ENCODE measurements at regions not wholly inside any gene's neighbourhood (a gene's known extent, or its start where the extent isn't known, plus 50 kb on each side); places are given as distances from the start of the nearest gene placed in this dataset.
"Not testable (repeated sequence)": the region's sequence is repeated elsewhere in the genome, so short reads cannot be mapped to it uniquely, and the experiment has no call there.

- ATAC-seq; intact Hi-C loops (cut with DNase I); DNase-seq; H3K4me1 ChIP-seq; H3K4me3 ChIP-seq; H3K27ac ChIP-seq; H3K36me3 ChIP-seq; H3K27me3 ChIP-seq (ENCODE audit: low read depth); H3K9me3 ChIP-seq: not testable (repeated sequence)
These were observed 522.4 kb downstream of the TTLL7 start for GRCh38 chr1:83476518-83476917.

GRCh38 chr1:83474946-83475345 lies 524.0 kb downstream of the TTLL7 start:
- H3K4me3 ChIP-seq; H3K27ac ChIP-seq; H3K36me3 ChIP-seq; intact Hi-C loops (cut with DNase I); DNase-seq; H3K9me3 ChIP-seq; H3K27me3 ChIP-seq (ENCODE audit: low read depth); H3K4me1 ChIP-seq: not testable (repeated sequence)
- peak; percentile 41 to 66 for ATAC-seq

GRCh38 chr1:83473986-83474385 lies 524.9 kb downstream of the TTLL7 start:
- intact Hi-C loops (cut with DNase I); ATAC-seq; DNase-seq: not testable (repeated sequence)

GRCh38 chr1:83472066-83472465 lies 526.9 kb downstream of the TTLL7 start:
- H3K27me3 ChIP-seq (ENCODE audit: low read depth); ATAC-seq; H3K4me1 ChIP-seq; H3K9me3 ChIP-seq; intact Hi-C loops (cut with DNase I); H3K36me3 ChIP-seq; DNase-seq; H3K4me3 ChIP-seq; H3K27ac ChIP-seq: not testable (repeated sequence)

More at GRCh38 chr1:83473986-83474385, 524.9 kb downstream of the TTLL7 start:
- not testable (repeated sequence) for H3K9me3 ChIP-seq; H3K4me1 ChIP-seq; H3K36me3 ChIP-seq; H3K4me3 ChIP-seq; H3K27me3 ChIP-seq (ENCODE audit: low read depth); H3K27ac ChIP-seq

GRCh38 chr1:83471272-83471671 lies 527.7 kb downstream of the TTLL7 start:
- H3K27ac ChIP-seq; H3K27me3 ChIP-seq (ENCODE audit: low read depth); DNase-seq; H3K36me3 ChIP-seq; intact Hi-C loops (cut with DNase I); H3K9me3 ChIP-seq; H3K4me1 ChIP-seq; H3K4me3 ChIP-seq; ATAC-seq: not testable (repeated sequence)

GRCh38 chr1:83468336-83468735 lies 530.6 kb downstream of the TTLL7 start:
- intact Hi-C loops (cut with DNase I); DNase-seq; H3K4me1 ChIP-seq; H3K27me3 ChIP-seq (ENCODE audit: low read depth); H3K4me3 ChIP-seq; ATAC-seq; H3K36me3 ChIP-seq; H3K9me3 ChIP-seq; H3K27ac ChIP-seq: not testable (repeated sequence)

- DNase-seq; intact Hi-C loops (cut with DNase I); H3K4me1 ChIP-seq; H3K9me3 ChIP-seq; H3K27ac ChIP-seq; H3K4me3 ChIP-seq; H3K27me3 ChIP-seq (ENCODE audit: low read depth); H3K36me3 ChIP-seq: not testable (repeated sequence)
- ATAC-seq = peak; percentile 82 to 96
These were observed 541.1 kb downstream of the TTLL7 start for GRCh38 chr1:83457735-83458248.

- H3K36me3 ChIP-seq; H3K27me3 ChIP-seq (ENCODE audit: low read depth); H3K27ac ChIP-seq; H3K4me3 ChIP-seq; H3K9me3 ChIP-seq; DNase-seq; ATAC-seq; intact Hi-C loops (cut with DNase I); H3K4me1 ChIP-seq: not testable (repeated sequence)
These were observed 541.7 kb downstream of the TTLL7 start for GRCh38 chr1:83457281-83457680.

GRCh38 chr1:83455753-83456152 lies 543.2 kb downstream of the TTLL7 start:
- H3K9me3 ChIP-seq; H3K4me1 ChIP-seq; intact Hi-C loops (cut with DNase I); H3K27ac ChIP-seq; H3K4me3 ChIP-seq; DNase-seq; ATAC-seq; H3K27me3 ChIP-seq (ENCODE audit: low read depth); H3K36me3 ChIP-seq: not testable (repeated sequence)

- H3K36me3 ChIP-seq; intact Hi-C loops (cut with DNase I); H3K27me3 ChIP-seq (ENCODE audit: low read depth); H3K27ac ChIP-seq; H3K4me3 ChIP-seq; H3K9me3 ChIP-seq; H3K4me1 ChIP-seq; ATAC-seq; DNase-seq: not testable (repeated sequence)
These were observed 553.1 kb downstream of the TTLL7 start for GRCh38 chr1:83445873-83446272.

- intact Hi-C loops (cut with DNase I); DNase-seq; H3K27me3 ChIP-seq (ENCODE audit: low read depth); H3K4me1 ChIP-seq; H3K9me3 ChIP-seq; ATAC-seq; H3K27ac ChIP-seq; H3K4me3 ChIP-seq; H3K36me3 ChIP-seq: not testable (repeated sequence)
These were observed 556.5 kb downstream of the TTLL7 start for GRCh38 chr1:83442412-83442811.

GRCh38 chr1:83440586-83440985 lies 558.3 kb downstream of the TTLL7 start:
- intact Hi-C loops (cut with DNase I); ATAC-seq; DNase-seq: not testable (repeated sequence)

GRCh38 chr1:83440021-83440420 lies 558.9 kb downstream of the TTLL7 start:
- DNase-seq; intact Hi-C loops (cut with DNase I); ATAC-seq; H3K27me3 ChIP-seq (ENCODE audit: low read depth); H3K4me3 ChIP-seq; H3K27ac ChIP-seq; H3K9me3 ChIP-seq; H3K4me1 ChIP-seq; H3K36me3 ChIP-seq: not testable (repeated sequence)

More at GRCh38 chr1:83440586-83440985, 558.3 kb downstream of the TTLL7 start:
- not testable (repeated sequence) for H3K4me3 ChIP-seq; H3K27ac ChIP-seq; H3K4me1 ChIP-seq; H3K27me3 ChIP-seq (ENCODE audit: low read depth); H3K36me3 ChIP-seq; H3K9me3 ChIP-seq

- H3K27me3 ChIP-seq (ENCODE audit: low read depth); H3K4me1 ChIP-seq; intact Hi-C loops (cut with DNase I); H3K9me3 ChIP-seq; H3K4me3 ChIP-seq; H3K27ac ChIP-seq; ATAC-seq; DNase-seq; H3K36me3 ChIP-seq: not testable (repeated sequence)
These were observed 560.6 kb downstream of the TTLL7 start for GRCh38 chr1:83438316-83438715.

- H3K4me1 ChIP-seq; H3K4me3 ChIP-seq; intact Hi-C loops (cut with DNase I); H3K9me3 ChIP-seq; DNase-seq; H3K36me3 ChIP-seq; ATAC-seq; H3K27ac ChIP-seq; H3K27me3 ChIP-seq (ENCODE audit: low read depth): not testable (repeated sequence)
These were observed 563.6 kb downstream of the TTLL7 start for GRCh38 chr1:83435336-83435735.
